GM12864 (cell line): ENCODE measurements at regions not wholly inside any gene's neighbourhood (a gene's known extent, or its start where the extent isn't known, plus 50 kb on each side); places are given as distances from the start of the nearest gene placed in this dataset.
"Not testable (repeated sequence)": the region's sequence is repeated elsewhere in the genome, so short reads cannot be mapped to it uniquely, and the experiment has no call there.

ENCODE experiments used
- DNase-seq: peaks from one replicate; pipeline ENCODE4 v3.0.0-alpha.2; 2011; ENCODE audit warnings: low read depth
- H3K4me3 ChIP-seq: 2 replicates; pipeline ENCODE4 v1.5.1; 2011; ENCODE audit warnings: mild to moderate bottlenecking, low read depth, low read length, control low read depth
- TF ChIP-seq, protein P1 (sequence below): IDR thresholded peaks from 2 replicates; pipeline ENCODE4 v1.5.1; 2011; ENCODE audit warnings: low read depth, mild to moderate bottlenecking, moderate library complexity, low read length, control low read depth, inconsistent platforms; ENCODE audit errors: missing control alignments

DNA sequence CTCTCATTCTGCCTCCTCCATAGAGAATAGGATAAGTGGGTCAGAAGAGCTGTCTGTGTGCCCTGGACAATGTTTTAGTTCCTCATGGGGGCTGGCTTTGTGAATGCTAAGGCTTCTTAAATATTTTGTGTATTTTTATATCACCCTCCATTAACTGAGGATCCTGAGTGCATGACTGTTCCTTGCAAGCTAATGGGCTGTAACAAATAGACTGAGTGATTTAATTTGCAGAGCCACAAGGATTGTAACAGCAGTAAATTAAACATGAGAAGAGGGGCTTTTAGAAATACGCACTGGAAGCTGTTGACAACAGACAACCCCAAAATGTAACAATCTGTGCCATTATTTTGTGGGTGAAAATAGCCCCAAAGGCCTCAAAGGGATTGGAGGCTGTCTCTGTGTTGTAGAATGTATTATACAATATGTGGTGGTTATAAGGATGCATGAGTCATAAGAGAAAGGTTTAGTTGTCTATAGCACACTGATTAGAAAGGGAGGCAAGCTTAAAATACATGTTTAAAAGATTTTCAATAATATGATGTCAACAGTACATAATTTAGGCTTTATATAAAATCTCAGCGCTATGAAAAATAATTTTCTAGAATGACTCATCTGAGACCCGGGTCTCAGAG is 152.7 kb upstream of the ACTBL2 start:
- TF ChIP-seq, protein P1, sequence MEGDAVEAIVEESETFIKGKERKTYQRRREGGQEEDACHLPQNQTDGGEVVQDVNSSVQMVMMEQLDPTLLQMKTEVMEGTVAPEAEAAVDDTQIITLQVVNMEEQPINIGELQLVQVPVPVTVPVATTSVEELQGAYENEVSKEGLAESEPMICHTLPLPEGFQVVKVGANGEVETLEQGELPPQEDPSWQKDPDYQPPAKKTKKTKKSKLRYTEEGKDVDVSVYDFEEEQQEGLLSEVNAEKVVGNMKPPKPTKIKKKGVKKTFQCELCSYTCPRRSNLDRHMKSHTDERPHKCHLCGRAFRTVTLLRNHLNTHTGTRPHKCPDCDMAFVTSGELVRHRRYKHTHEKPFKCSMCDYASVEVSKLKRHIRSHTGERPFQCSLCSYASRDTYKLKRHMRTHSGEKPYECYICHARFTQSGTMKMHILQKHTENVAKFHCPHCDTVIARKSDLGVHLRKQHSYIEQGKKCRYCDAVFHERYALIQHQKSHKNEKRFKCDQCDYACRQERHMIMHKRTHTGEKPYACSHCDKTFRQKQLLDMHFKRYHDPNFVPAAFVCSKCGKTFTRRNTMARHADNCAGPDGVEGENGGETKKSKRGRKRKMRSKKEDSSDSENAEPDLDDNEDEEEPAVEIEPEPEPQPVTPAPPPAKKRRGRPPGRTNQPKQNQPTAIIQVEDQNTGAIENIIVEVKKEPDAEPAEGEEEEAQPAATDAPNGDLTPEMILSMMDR = no peak
- no peak for DNase-seq
- no peak overlapping the region for H3K4me3 ChIP-seq

GRCh38 chr5:57632937-57633336 is 150.3 kb upstream of the ACTBL2 start:
- no peak for DNase-seq
- TF ChIP-seq, protein P1 = no peak
- H3K4me3 ChIP-seq = no peak overlapping the region

DNA sequence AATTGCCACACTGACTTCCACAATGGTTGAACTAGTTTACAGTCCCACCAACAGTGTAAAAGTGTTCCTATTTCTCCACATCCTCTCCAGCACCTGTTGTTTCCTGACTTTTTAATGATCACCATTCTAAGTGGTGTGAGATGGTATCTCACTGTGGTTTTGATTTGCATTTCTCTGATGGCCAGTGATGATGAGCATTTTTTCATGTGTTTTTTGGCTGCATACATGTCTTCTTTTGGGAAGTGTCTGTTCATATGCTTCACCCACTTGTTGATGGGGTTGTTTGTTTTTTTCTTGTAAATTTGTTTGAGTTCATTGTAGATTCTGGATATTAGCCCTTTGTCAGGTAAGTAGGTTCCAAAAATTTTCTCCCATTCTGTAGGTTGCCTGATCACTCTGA is 148.5 kb upstream of the ACTBL2 start:
- not testable (repeated sequence) for DNase-seq, H3K4me3 ChIP-seq

DNA sequence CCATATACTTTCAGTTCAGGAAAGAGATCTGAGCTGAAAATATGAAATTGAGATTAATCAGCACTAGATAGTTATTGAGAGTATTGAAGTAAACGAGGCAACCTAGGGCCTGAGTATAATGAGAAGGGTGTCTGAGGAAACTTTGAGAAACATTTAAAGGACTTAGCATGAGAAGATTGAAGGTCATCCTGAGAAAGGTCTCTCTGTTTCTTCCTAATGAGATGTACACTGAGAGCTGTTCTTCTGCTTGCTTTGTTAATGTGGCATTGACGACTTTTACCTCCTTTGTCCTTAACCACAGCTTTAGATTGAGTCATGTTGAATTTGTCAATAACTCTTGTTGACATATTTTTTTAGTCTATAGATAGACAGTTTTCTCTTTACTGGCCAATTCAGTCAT is 145.1 kb upstream of the ACTBL2 start:
- no peak for DNase-seq
- TF ChIP-seq, protein P1 = no peak

GRCh38 chr5:57626703-57627102 is 144.1 kb upstream of the ACTBL2 start:
- no peak overlapping the region for H3K4me3 ChIP-seq
- DNase-seq = no peak
- TF ChIP-seq, protein P1 = no peak

More for the DNA sequence above, 145.1 kb upstream of the ACTBL2 start:
- H3K4me3 ChIP-seq = no peak overlapping the region

DNA sequence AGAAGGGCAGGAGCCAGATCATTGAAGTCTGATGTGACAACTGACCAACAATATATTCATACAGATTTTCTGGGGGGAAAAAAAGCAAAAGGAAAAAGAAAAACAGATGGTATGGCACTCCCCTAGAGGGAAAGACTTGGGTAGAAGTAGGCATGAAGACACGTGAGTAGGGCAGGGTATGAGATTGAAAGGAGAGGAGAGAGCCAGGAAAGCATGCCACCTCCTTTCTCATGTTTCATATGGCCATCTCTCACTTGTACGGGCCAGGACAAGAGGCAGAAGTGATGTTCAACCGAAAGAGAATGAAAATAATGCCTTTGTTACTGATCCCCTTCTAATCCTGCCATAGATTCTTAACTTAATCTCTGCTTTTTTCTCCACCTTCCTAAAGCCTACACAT is 139.0 kb upstream of the ACTBL2 start:
- DNase-seq = no peak
- no peak overlapping the region for H3K4me3 ChIP-seq
- TF ChIP-seq, protein P1 = no peak

- no peak overlapping the region for H3K4me3 ChIP-seq
- no peak for DNase-seq
- TF ChIP-seq, protein P1 = no peak
These were observed 136.3 kb upstream of the ACTBL2 start for GRCh38 chr5:57618767-57619381.
